Neuronal stem cell (in vitro differentiated cells): ENCODE measurements at regions not wholly inside any gene's neighbourhood (a gene's known extent, or its start where the extent isn't known, plus 50 kb on each side); places are given as distances from the start of the nearest gene placed in this dataset.
"Not testable (repeated sequence)": the region's sequence is repeated elsewhere in the genome, so short reads cannot be mapped to it uniquely, and the experiment has no call there.

ENCODE experiments used
- DNase-seq: peaks from one replicate; pipeline ENCODE4 v3.0.0-alpha.2; 2013; ENCODE audit warnings: low spot score
- H2AFZ ChIP-seq: one replicate; pipeline ENCODE4 v1.6.1; 2013; ENCODE audit warnings: mild to moderate bottlenecking, low read length, inconsistent platforms
- H2AK5ac ChIP-seq: 2 replicates; pipeline ENCODE4 v1.6.1; 2013; ENCODE audit warnings: low read depth, mild to moderate bottlenecking, inconsistent platforms, low read length, moderate library complexity, mixed read lengths
- H2BK120ac ChIP-seq: 2 replicates; pipeline ENCODE4 v1.6.1; 2013; ENCODE audit warnings: low read depth, mild to moderate bottlenecking, inconsistent platforms, low read length, moderate library complexity, mixed read lengths
- H2BK12ac ChIP-seq: one replicate; pipeline ENCODE4 v1.6.1; 2013; ENCODE audit warnings: low read length, inconsistent platforms
- H2BK15ac ChIP-seq: 2 replicates; pipeline ENCODE4 v1.6.1; 2013; ENCODE audit warnings: mild to moderate bottlenecking, low read length, inconsistent platforms, mixed read lengths
- H2BK5ac ChIP-seq: one replicate; pipeline ENCODE4 v1.6.1; 2013; ENCODE audit warnings: inconsistent platforms, mild to moderate bottlenecking, low read length, moderate library complexity
- H3K14ac ChIP-seq: one replicate; pipeline ENCODE4 v1.6.1; 2013; ENCODE audit warnings: low read length, inconsistent platforms
- H3K18ac ChIP-seq: 2 replicates; pipeline ENCODE4 v1.6.1; 2013; ENCODE audit warnings: low read length, inconsistent platforms
- H3K23ac ChIP-seq: 2 replicates; pipeline ENCODE4 v1.6.1; 2013; ENCODE audit warnings: low read depth, mild to moderate bottlenecking, mixed read lengths, low read length, inconsistent platforms; ENCODE audit not compliant: poor library complexity
- H3K27ac ChIP-seq: replicated peaks from 3 replicates; pipeline ENCODE4 v1.5.1; 2013; ENCODE audit warnings: low read length, inconsistent platforms
- H3K27me3 ChIP-seq, 3 experiments: 2 replicates each; pipeline ENCODE4 v1.6.1; 2013; ENCODE audit warnings: low read length in 3 of 3, mild to moderate bottlenecking in 2 of 3, inconsistent platforms in 1 of 3, low read depth in 1 of 3, mixed read lengths in 1 of 3, moderate library complexity in 1 of 3; ENCODE audit not compliant: control insufficient read depth in 3 of 3, insufficient read depth in 3 of 3
- H3K36me3 ChIP-seq, 2 donors: replicated peaks in 1 of 2; 2 replicates each; pipeline ENCODE4 v1.6.1; 2013; ENCODE audit warnings: low read length in 2 of 2; ENCODE audit not compliant: control insufficient read depth in 2 of 2, insufficient read depth in 2 of 2
- H3K4ac ChIP-seq: 2 replicates; pipeline ENCODE4 v1.6.1; 2013; ENCODE audit warnings: inconsistent platforms, mild to moderate bottlenecking, low read length, moderate library complexity
- H3K4me1 ChIP-seq, 2 donors: 1 replicate in 1 of 2; 2 replicates in 1 of 2; pipeline ENCODE4 v1.6.1; 2013; ENCODE audit warnings: low read length in 2 of 2, low read depth in 1 of 2; ENCODE audit not compliant: control insufficient read depth in 2 of 2, insufficient read depth in 1 of 2
- H3K4me2 ChIP-seq: one replicate; pipeline ENCODE4 v1.6.1; 2013; ENCODE audit warnings: mild to moderate bottlenecking, low read length, inconsistent platforms; ENCODE audit not compliant: insufficient read depth, poor library complexity, severe bottlenecking
- H3K4me3 ChIP-seq, 2 donors: 2 replicates each; pipeline ENCODE4 v1.5.1; 2013; ENCODE audit warnings: low read length in 2 of 2, mild to moderate bottlenecking in 2 of 2, inconsistent platforms in 1 of 2, moderate library complexity in 1 of 2
- H3K79me1 ChIP-seq: one replicate; pipeline ENCODE4 v1.6.1; 2013; ENCODE audit warnings: low read depth, mild to moderate bottlenecking, inconsistent platforms, low read length, moderate library complexity
- H3K9ac ChIP-seq: one replicate; pipeline ENCODE4 v1.6.1; 2013; ENCODE audit warnings: mild to moderate bottlenecking, low read depth, low read length, inconsistent platforms; ENCODE audit not compliant: poor library complexity
- H3K9me3 ChIP-seq, 2 donors: replicated peaks in 1 of 2; 2 replicates each; pipeline versions ENCODE3 to v1.6.1; 2013; ENCODE audit warnings: low read length in 2 of 2, mild to moderate bottlenecking in 2 of 2, inconsistent platforms in 1 of 2, low read depth in 1 of 2, mixed read lengths in 1 of 2, moderate library complexity in 1 of 2; ENCODE audit not compliant: control insufficient read depth in 2 of 2, insufficient read depth in 1 of 2
- H4K8ac ChIP-seq: one replicate; pipeline ENCODE4 v1.6.1; 2013; ENCODE audit warnings: low read depth, mild to moderate bottlenecking, inconsistent platforms, low read length, moderate library complexity
- H4K91ac ChIP-seq: one replicate; pipeline ENCODE4 v1.6.1; 2013; ENCODE audit warnings: low read length, low read depth, mild to moderate bottlenecking, inconsistent platforms; ENCODE audit not compliant: poor library complexity
- WGBS, 2 donors: extraction: QIAGEN DNeasy Blood & Tissue Kit; methylation state at CpG; one replicate each; pipeline ENCODE4 v1.1.7; 2013; ENCODE audit warnings: missing lambda C conversion rate in 2 of 2, mixed read lengths in 1 of 2; ENCODE audit not compliant: insufficient read length in 2 of 2, insufficient replicate concordance in 1 of 2; ENCODE audit errors: extremely low coverage in 2 of 2; 5-methylcytosine and 5-hydroxymethylcytosine counted together

- Histone ChIP-seq H2BK15ac (no peak overlapping the region), H3K18ac (no peak overlapping the region), H3K4me2 (no peak overlapping the region), H3K23ac (no peak overlapping the region), H3K4me3 (no peak overlapping the region), H3K9me3 (no peaks in the 10 kb centered on the region), H4K8ac (no peak overlapping the region), H3K4ac (no peak overlapping the region), H3K79me1 (no peaks in the 10 kb centered on the region), H3K27me3 (no peaks in the 10 kb centered on the region), H4K91ac (no peak overlapping the region), H3K27ac (no peak overlapping the region), H3K4me1 (no peaks in the 10 kb centered on the region), H2AK5ac (no peak overlapping the region), H3K9ac (no peak overlapping the region), H2AFZ (no peak overlapping the region), H3K14ac (no peak overlapping the region), H3K36me3 (no peaks in the 10 kb centered on the region), H2BK120ac (no peak overlapping the region), H2BK12ac (no peak overlapping the region), H2BK5ac (no peak overlapping the region)
- WGBS, 2 donors: no CpG with 5 or more reads among the region's 1 CpG
- no peak for DNase-seq
Observed at GRCh38 chr7:37604078-37604477, 79.5 kb upstream of the GPR141 start.

GRCh38 chr7:37617406-37617805 is 66.2 kb upstream of the GPR141 start:
- H3K9ac ChIP-seq, H2AFZ ChIP-seq, H3K27me3 ChIP-seq, H3K4me1 ChIP-seq, H3K4me2 ChIP-seq, H2BK5ac ChIP-seq, H3K23ac ChIP-seq, H4K91ac ChIP-seq, H2BK12ac ChIP-seq, H3K27ac ChIP-seq, H3K9me3 ChIP-seq, H3K4me3 ChIP-seq, H3K36me3 ChIP-seq, H3K14ac ChIP-seq, H3K4ac ChIP-seq, H3K79me1 ChIP-seq, H2BK15ac ChIP-seq, H4K8ac ChIP-seq, DNase-seq, H3K18ac ChIP-seq, H2AK5ac ChIP-seq, H2BK120ac ChIP-seq: not testable (repeated sequence)
- WGBS, 2 donors: no CpG with 5 or more reads among the region's 16 CpGs

GRCh38 chr7:37633048-37633447 is 50.5 kb upstream of the GPR141 start:
- H4K8ac ChIP-seq: no peak overlapping the region
- no peak overlapping the region for H2BK120ac ChIP-seq
- no peak overlapping the region for H2AFZ ChIP-seq
- H3K36me3 ChIP-seq: no peaks in the 10 kb centered on the region
- H4K91ac ChIP-seq: no peak overlapping the region
- no peak overlapping the region for H3K4me3 ChIP-seq
- no peak overlapping the region for H3K23ac ChIP-seq
- H3K4ac ChIP-seq: no peak overlapping the region
- H3K27me3 ChIP-seq: no peaks in the 10 kb centered on the region
- no peak overlapping the region for H2BK5ac ChIP-seq
- no peak for DNase-seq
- H3K14ac ChIP-seq: no peak overlapping the region
- no peak overlapping the region for H2BK12ac ChIP-seq
- no peak overlapping the region for H3K9ac ChIP-seq
- H2AK5ac ChIP-seq: no peak overlapping the region
- no peaks in the 10 kb centered on the region for H3K79me1 ChIP-seq
- H3K27ac ChIP-seq: no peak overlapping the region
- H3K9me3 ChIP-seq: peaks cover 0 to 7% of the 10 kb centered on the region in 2 donors
- no peaks in the 10 kb centered on the region for H3K4me1 ChIP-seq
- H3K4me2 ChIP-seq: no peak overlapping the region
- no CpG with 5 or more reads among the region's 1 CpG for WGBS, 2 donors
- no peak overlapping the region for H2BK15ac ChIP-seq
- H3K18ac ChIP-seq: no peak overlapping the region
